22Rv1 (cell line): ENCODE measurements at regions not wholly inside any gene's neighbourhood (a gene's known extent, or its start where the extent isn't known, plus 50 kb on each side); places are given as distances from the start of the nearest gene placed in this dataset.
"Not testable (repeated sequence)": the region's sequence is repeated elsewhere in the genome, so short reads cannot be mapped to it uniquely, and the experiment has no call there.

Experiments used
- H3K27ac ChIP-seq: fragments of 450-650 bp; 2 replicates; pipeline ENCODE4 v1.5.1; 2017
- CTCF ChIP-seq: fragments of 450-650 bp; IDR thresholded peaks from 2 replicates; pipeline ENCODE4 v1.5.1; 2017; ENCODE audit warnings: mild to moderate bottlenecking
- ZFX ChIP-seq: fragments of 450-650 bp; IDR thresholded peaks from 2 replicates; pipeline ENCODE4 v1.6.1; 2017; ENCODE audit warnings: antibody characterized with exemption, borderline replicate concordance

GRCh38 chr19:28598861-28599260 lies 614.1 kb downstream of the UQCRFS1 start:
- no peak overlapping the region for H3K27ac ChIP-seq
- no peak for TF ChIP-seq CTCF
- no peak for TF ChIP-seq ZFX

- no peak for TF ChIP-seq ZFX
- no peak overlapping the region for H3K27ac ChIP-seq
Measured at GRCh38 chr19:28596561-28597071, 616.3 kb downstream of the UQCRFS1 start.

- H3K27ac ChIP-seq: no peak overlapping the region
- TF ChIP-seq ZFX (no peak), CTCF (no peak)
Measured at GRCh38 chr19:28595722-28596480, 617.0 kb downstream of the UQCRFS1 start.

- TF ChIP-seq ZFX (no peak), CTCF (no peak)
- no peak overlapping the region for H3K27ac ChIP-seq
Measured at GRCh38 chr19:28594737-28595136, 618.2 kb downstream of the UQCRFS1 start.

- not testable (repeated sequence) for H3K27ac ChIP-seq
Measured at GRCh38 chr19:28589991-28590411, 623.0 kb downstream of the UQCRFS1 start.

GRCh38 chr19:28586474-28586873 lies 626.5 kb downstream of the UQCRFS1 start:
- TF ChIP-seq CTCF (no peak), ZFX (no peak)
- H3K27ac ChIP-seq: no peak overlapping the region

GRCh38 chr19:28585796-28586195 lies 627.2 kb downstream of the UQCRFS1 start:
- no peak overlapping the region for H3K27ac ChIP-seq
- no peak for TF ChIP-seq CTCF
- no peak for TF ChIP-seq ZFX

- no peak overlapping the region for H3K27ac ChIP-seq
- TF ChIP-seq ZFX: no peak
- TF ChIP-seq CTCF: no peak
Measured at GRCh38 chr19:28583713-28584112, 629.2 kb downstream of the UQCRFS1 start.
